ENCODE measurements at regions not wholly inside any gene's neighbourhood (a gene's known extent, or its start where the extent isn't known, plus 50 kb on each side); places are given as distances from the start of the nearest gene placed in this dataset.
"Not testable (repeated sequence)": the region's sequence is repeated elsewhere in the genome, so short reads cannot be mapped to it uniquely, and the experiment has no call there.

DNA sequence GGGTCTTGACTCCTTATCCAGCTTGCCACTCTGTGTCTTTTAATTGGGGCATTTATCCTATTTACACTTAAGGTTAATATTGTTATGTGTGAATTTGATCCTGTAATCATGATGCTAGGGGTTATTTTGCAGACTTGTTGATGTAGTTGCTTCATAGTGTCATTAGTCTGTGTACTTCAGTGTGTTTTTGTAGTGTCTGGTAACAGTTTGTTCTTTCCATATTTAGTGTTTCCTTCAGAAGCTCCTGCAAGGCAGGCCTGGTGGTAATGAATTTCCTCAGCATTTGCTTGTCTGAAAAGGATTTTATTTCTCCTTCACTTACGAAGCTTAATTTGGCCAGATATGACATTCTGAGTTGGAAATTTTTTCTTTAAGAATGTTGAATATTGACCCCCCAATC, 276.0 kb upstream of the USP25 start:
- TF ChIP-seq, protein P1, sequence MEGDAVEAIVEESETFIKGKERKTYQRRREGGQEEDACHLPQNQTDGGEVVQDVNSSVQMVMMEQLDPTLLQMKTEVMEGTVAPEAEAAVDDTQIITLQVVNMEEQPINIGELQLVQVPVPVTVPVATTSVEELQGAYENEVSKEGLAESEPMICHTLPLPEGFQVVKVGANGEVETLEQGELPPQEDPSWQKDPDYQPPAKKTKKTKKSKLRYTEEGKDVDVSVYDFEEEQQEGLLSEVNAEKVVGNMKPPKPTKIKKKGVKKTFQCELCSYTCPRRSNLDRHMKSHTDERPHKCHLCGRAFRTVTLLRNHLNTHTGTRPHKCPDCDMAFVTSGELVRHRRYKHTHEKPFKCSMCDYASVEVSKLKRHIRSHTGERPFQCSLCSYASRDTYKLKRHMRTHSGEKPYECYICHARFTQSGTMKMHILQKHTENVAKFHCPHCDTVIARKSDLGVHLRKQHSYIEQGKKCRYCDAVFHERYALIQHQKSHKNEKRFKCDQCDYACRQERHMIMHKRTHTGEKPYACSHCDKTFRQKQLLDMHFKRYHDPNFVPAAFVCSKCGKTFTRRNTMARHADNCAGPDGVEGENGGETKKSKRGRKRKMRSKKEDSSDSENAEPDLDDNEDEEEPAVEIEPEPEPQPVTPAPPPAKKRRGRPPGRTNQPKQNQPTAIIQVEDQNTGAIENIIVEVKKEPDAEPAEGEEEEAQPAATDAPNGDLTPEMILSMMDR (conservative IDR thresholded peaks at IDR 0.05; ENCODE audit: low read depth, low read length), result not testable (repeated sequence)
- TF ChIP-seq POLR2A (IDR thresholded peaks at IDR 0.05; ENCODE audit: low read depth, low read length); NFE2L2 (IDR thresholded peaks at IDR 0.05; ENCODE audit: low read depth, low read length); CHD1 (IDR thresholded peaks at IDR 0.05; ENCODE audit: low read depth, low read length); RAD21 (IDR thresholded peaks at IDR 0.05; ENCODE audit: low read length); FOS (IDR thresholded peaks at IDR 0.05; ENCODE audit: low read depth, low read length); CEBPB (IDR thresholded peaks at IDR 0.05; ENCODE audit: low read depth, low read length); MXI1 (IDR thresholded peaks at IDR 0.05; ENCODE audit: borderline replicate concordance, low read depth, low read length); BHLHE40 (IDR thresholded peaks at IDR 0.05; ENCODE audit: low read depth, low read length); RFX5 (IDR thresholded peaks at IDR 0.05; ENCODE audit: low read depth, low read length); RCOR1 (IDR thresholded peaks at IDR 0.05; ENCODE audit: insufficient replicate concordance, low read length): not testable (repeated sequence)
- TF ChIP-seq, protein P2, sequence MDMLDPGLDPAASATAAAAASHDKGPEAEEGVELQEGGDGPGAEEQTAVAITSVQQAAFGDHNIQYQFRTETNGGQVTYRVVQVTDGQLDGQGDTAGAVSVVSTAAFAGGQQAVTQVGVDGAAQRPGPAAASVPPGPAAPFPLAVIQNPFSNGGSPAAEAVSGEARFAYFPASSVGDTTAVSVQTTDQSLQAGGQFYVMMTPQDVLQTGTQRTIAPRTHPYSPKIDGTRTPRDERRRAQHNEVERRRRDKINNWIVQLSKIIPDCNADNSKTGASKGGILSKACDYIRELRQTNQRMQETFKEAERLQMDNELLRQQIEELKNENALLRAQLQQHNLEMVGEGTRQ (IDR thresholded peaks at IDR 0.05; ENCODE audit: low read depth, low read length), result not testable (repeated sequence)

Measured in IMR-90 (cell line).